MM.1S (cell line): ENCODE measurements at regions not wholly inside any gene's neighbourhood (a gene's known extent, or its start where the extent isn't known, plus 50 kb on each side); places are given as distances from the start of the nearest gene placed in this dataset.

Experiments
- EZH2 ChIP-seq: fragments of 300-600 bp; sonication (generic); optimal IDR thresholded peaks from 2 replicates; pipeline ENCODE3; 2017; ENCODE audit warnings: low read depth, mild to moderate bottlenecking, antibody characterized with exemption, low read length, mixed read lengths
- EZH2phosphoT487 ChIP-seq: fragments of 300-600 bp; sonication (generic); IDR thresholded peaks from 2 replicates; pipeline ENCODE4 v1.6.1; 2018; ENCODE audit warnings: antibody characterized with exemption, low read length
- TF ChIP-seq, protein P1 (sequence below): fragments of 300-600 bp; sonication (generic); IDR thresholded peaks from 2 replicates; pipeline ENCODE4 v1.5.1; 2016; ENCODE audit warnings: antibody characterized with exemption, low read length, mixed read lengths

DNA sequence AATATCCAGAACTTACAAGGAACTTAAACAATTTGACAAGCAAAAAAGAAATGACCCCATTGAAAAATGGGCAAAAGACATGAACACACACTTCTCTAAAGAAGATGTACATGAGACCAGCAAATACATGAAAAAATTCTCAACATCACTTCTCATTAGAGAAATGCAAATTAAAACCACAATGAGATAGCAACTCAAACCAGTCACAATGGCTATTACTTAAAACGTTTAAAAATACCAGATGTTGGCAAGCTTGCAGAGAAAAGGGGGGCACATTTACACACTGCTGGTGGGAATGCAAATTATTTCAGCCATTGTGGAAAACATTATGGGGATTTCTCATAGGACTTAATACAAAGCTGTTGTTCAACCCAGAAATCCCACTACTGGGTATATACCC, 1634.0 kb downstream of the NCAM2 start:
- TF ChIP-seq, protein P1, sequence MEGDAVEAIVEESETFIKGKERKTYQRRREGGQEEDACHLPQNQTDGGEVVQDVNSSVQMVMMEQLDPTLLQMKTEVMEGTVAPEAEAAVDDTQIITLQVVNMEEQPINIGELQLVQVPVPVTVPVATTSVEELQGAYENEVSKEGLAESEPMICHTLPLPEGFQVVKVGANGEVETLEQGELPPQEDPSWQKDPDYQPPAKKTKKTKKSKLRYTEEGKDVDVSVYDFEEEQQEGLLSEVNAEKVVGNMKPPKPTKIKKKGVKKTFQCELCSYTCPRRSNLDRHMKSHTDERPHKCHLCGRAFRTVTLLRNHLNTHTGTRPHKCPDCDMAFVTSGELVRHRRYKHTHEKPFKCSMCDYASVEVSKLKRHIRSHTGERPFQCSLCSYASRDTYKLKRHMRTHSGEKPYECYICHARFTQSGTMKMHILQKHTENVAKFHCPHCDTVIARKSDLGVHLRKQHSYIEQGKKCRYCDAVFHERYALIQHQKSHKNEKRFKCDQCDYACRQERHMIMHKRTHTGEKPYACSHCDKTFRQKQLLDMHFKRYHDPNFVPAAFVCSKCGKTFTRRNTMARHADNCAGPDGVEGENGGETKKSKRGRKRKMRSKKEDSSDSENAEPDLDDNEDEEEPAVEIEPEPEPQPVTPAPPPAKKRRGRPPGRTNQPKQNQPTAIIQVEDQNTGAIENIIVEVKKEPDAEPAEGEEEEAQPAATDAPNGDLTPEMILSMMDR: no peak
- no peak for TF ChIP-seq EZH2
- no peak for TF ChIP-seq EZH2phosphoT487
